Inferior parietal cortex (tissue), 1 donor: ENCODE measurements at regions not wholly inside any gene's neighbourhood (a gene's known extent, or its start where the extent isn't known, plus 50 kb on each side); places are given as distances from the start of the nearest gene placed in this dataset.
"Not testable (repeated sequence)": the region's sequence is repeated elsewhere in the genome, so short reads cannot be mapped to it uniquely, and the experiment has no call there.

Source experiments
- DNase-seq: peaks from one replicate; pipeline ENCODE4 v3.0.0-alpha.2; 2016; ENCODE audit errors: extremely low spot score

DNA sequence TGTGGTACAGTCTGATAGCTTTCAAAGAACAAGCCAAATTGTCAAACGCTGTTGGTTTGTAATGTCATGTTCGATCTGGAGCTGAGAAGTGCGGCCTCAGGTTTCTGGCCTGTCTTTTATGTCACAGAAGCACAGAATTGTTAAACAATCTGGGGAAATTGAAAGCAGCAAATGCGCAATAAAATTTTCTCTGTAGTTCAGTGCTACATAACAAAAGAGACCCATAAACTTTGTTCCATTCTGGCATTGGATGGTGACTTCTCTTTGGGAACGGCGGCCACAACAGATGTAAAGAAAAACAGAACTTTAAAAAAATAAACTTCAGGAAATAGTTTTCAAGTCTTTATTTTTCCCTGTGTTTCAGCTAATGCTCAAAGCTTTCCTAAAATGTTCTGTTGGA is 106.9 kb downstream of the PRL start:
- no peak for DNase-seq

DNA sequence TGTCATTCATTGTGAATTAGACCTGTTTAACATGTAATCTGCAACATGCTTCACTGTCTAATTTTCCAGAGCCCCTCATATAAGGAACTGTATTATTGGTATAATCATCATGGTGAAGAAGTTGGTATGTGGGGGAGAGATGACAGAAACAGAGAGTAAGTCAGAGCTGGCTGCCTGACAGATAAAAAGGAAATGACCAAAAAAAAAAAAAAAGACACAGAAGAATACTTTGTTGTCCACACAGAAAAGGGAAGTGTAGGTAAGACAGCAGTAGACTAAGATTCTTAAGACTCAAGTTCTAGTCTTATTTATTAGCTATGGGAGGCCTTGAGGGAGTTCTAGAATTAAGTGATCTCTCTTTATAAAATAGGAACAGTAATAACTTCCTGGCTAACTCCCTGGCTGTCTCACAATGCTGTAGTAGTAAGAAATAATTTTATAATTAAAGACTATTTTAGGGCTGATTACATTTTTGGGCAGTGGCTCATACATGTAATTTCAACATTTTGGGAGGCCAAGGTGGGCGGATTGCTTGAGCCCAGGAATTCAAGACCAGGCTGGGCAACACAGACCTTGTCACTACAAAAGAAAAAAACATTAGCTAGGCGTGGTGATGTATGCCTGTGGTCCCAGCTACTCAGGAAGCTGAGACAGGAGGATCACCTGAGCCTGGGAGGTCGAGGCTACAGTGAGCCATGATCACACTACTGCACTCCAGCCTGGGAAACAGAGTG is 102.5 kb downstream of the PRL start:
- no peak for DNase-seq

DNA sequence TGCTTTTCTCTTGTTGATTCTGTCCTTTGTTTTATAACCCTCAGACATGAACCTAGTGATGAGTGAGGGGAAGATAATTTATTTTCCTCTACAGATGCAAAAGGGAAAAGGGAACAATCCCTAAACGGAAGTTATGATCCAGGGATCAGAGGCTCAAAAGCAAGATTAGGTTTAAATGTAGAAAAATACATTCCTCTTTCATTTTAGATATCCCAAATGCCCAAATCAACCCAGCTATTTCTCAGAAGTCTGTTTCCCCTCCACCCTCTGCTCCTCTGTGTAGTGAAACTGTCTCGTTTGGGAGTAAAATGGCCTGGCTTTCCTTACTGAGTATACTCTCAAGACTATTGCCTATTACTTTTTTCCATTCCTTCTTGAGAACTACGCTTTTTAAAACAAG is 97.1 kb downstream of the PRL start:
- DNase-seq = no peak

DNA sequence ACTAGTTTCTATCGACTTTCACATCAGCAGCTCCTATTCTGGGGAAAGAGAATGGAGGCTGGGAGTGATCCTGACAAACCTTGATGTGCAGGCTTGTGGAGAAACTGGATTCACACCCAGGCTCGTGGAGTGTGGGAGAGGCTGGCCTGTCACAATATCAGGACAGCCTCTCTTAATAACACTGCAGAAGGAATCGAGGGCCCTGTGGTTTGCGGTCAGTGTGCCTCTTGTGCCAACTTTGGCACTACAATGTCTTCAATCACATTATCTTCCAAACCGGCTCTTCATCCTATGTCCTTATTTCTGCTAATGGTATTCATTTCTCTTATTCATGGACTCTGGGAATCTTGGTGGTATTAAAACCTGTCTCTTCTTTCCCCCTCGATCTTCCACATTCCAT is 92.7 kb downstream of the PRL start:
- DNase-seq = no peak

DNA sequence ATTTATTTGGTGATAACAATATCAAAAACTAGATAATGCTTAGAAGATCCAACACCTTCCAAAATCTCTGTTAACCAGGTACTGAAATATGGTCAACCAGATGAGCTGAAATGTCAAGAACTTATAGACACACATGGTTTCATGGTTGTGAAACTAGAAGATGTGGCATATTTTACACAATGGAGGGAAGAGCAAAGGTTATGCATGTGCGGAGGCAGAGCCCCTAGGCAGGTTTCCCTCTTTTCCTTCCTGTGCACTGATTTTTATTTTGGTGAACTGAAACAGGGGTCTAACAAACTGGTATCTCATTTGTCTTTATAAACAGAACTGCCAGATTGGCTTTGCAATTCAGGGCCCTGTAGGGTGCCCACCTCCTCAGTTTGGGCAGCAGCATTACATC is 91.6 kb downstream of the PRL start:
- DNase-seq = no peak

DNA sequence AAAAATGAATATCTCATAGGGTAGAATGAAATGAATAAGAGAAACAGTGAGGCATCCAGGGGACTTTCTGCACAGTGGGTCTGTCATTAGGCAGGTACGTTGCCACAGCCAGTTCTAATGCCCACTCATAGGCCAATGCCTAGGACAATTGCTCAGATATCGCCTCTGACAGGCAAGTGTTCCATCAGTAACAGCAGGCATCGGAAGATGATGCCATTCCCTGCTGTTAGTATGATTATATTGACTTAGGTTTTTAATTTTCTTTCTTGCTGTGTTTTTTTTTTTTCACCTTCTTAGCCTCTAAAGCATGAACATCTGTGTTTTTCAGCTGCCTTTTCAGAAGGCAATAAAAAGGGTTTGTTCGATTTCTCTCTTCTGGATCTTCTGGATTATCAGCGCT is 90.7 kb downstream of the PRL start:
- DNase-seq = no peak

DNA sequence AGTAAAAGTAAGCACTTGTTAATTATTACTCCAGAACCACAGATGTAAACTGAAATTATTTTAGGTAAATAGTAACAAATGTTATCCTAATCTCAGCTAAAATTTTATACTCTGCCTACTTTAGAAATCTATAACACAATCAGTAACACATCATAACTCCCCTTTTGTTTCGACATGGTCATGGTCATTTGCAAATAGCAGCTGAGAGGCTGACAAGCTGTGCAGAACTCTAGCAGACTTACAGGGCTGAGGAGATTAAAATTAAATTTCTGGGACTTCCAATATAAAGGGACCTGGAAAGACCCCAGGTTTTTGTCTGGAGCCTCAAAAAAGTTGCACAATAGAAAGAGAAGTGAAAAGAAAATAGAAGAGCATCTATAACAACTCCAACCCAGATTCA is 88.8 kb downstream of the PRL start:
- no peak for DNase-seq

DNA sequence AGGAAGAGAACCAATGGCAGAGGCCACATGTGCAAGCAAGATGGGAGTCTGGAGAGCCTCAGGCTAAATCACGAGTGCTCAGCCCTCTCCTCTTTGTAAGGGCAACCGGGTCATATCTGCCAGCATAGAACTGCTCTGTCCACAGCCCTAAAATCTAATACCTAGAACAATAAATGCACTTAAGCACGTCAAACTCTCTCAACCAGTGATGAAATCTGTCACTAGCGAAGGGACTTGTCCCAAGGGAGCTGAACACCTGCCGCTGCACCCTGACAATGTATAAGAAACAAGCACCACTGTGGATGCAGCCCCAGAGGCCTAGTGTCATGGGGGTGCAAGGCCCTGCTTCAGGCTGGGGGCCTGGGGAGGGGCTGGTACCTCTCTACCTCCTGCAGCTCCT is 82.5 kb downstream of the PRL start:
- DNase-seq = no peak

DNA sequence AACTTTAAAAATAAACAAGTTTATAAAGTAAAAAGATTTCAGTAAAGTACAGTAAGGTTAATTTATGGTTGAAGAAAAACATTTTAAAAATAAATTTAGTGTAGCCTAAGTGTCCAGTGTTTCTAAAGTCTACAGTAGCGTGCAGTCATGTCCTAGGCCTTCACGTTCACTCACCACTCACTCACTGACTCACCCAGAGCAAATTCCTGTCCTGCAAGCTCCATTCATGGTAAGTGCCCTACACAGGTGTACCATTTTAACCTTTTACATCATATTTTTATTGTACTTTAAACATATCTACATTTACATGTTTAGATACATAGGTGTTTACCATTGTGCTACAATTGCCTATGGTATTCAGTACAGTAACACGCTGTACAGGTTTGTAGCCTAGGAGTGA is 81.4 kb downstream of the PRL start:
- DNase-seq = not testable (repeated sequence)

DNA sequence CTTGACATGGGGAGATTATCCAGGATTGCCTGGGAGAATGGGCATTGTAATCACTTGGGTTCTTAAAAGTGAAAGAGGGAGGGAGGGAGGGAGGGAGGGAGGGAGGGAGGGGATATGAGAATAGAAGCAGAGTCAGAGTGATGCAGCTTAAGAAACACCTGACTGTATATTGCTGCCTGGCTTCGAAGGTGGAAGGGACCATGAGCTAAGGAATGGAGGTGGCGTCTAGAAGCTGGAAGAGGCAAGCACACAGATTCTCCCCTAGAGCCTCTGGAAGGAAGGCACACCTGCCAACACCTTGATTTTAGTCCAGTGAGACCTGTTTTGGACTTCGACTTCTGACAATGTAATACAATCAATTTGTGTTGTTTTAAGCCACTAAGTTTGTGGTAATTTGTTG is 78.4 kb downstream of the PRL start:
- no peak for DNase-seq

DNA sequence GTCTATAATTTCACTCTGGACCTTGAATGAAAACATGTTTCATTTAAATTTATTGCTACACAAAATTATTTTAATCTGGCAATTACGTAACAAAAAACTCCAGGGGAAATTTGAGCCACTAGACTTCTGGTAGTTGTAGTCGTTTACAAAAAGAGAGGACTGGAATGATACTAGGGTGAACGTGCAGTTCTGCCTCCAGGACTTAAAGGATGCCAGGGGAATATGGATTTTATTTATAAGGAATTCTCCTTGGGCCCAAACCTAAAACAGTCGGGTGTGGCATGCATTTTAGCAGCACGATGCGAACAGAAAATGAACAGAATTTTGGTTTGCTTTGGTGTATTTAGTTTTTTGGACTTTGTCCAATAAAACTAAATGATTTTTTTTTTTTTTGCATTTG is 76.9 kb downstream of the PRL start:
- no peak for DNase-seq

DNA sequence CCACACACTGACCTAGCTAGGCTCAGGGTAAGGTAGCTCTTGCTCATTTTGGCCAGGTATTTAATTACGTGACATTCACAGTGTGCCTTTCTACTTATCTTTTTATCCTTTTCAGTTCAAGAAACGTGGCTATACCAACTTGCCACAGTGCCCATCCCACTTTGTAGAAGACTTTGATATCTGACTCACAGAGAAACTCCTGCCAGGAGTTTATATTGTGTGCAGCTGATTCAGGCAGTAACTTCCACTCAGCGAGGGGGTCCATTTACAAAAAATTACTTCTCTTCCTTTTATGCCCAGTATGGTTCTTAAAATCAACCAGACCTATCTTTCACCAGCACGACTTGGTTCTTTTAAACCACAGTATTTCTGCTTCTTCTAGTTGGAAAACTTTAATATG is 75.6 kb downstream of the PRL start:
- DNase-seq = no peak

DNA sequence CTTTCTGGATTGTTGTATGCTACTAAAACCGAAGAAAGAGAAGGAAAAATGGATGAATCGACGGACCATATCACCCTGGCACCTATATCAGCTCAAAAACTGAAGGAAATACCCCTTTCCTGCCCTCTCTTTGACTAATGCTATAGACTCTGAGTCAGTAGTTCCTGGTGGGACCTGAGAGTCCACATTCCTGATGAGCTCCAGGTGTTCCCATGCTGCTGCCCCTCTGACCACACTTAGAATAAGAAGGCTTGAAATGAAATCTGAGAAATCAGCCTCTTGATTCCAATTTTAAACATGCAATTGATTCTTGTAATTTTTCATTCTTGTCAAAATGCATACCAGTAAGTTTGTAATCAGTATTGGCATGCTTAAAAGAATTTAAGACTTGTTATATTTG is 75.2 kb downstream of the PRL start:
- no peak for DNase-seq

DNA sequence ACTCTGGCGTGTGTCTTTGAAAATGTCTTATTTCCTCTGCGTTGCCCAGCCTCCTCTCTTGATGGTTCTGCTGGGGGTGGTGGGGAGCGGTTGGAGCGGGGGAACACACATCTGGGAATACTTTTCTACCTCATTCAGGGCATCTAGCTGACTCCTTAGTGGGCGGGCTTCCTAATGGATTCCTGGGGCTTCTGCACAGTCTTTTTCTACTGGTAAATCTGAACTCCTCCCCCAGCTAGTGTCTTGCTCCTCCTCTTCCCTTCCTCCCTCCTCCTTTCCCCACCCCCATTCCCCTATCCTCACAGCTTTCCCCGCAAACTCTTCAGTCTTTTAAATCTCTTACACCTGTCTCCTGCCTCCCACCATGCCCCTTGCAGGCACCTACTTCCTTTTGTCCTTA is 74.4 kb downstream of the PRL start:
- DNase-seq = no peak

DNA sequence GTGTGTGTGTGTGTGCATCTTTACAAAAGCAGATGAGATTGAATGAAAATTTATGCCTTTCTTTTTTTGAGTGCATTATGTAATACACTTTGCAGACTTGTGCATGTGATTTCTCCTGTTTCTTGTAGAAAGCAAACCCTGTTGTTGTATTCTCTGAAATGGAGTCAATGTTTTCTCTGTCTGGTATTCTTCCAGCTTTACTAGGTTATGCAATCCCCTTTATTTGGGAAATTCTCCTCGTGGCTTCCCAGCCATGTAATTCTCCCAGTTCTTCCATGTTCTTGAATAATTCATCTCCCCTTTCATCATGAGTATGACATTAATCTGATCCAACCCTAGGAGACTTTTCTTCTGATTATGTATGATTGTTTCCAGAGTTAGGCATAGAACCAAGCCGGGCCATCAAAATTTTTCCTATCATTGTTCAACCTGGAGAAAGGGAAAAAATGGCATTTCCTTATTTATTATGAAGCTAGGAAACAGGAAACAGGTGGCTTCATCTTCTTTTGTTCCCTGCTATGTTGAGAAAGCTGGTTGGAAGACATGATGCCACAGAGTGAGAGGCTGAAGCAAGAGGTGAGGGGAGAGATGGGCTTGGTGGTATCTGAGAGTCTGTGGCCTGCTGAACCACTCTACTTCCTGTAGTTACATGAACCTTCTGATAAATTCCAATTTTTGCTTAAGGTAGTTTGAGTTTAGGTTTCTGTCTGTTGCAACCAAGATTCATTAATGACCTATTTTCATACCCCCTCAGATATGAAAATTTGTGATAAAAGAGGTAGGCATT is 68.8 kb downstream of the PRL start:
- no peak for DNase-seq

DNA sequence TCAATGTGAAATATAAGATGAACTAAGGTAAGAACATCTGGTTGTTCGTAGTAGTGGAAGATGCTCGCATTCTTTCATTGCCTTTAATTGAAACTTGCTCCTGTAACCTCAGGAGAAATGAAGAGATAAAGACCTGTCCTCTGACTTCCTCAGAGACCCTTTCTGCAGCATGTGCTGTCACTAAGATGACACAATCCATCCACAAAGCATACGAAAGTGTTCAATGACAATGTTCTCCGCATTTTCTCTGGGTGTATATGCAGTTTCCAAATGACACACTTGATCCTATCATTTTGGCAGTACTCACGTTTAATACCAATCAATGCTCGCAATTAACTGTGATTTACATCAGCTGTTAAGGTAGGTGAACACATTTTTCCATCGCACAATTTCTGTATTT is 65.8 kb downstream of the PRL start:
- no peak for DNase-seq

DNA sequence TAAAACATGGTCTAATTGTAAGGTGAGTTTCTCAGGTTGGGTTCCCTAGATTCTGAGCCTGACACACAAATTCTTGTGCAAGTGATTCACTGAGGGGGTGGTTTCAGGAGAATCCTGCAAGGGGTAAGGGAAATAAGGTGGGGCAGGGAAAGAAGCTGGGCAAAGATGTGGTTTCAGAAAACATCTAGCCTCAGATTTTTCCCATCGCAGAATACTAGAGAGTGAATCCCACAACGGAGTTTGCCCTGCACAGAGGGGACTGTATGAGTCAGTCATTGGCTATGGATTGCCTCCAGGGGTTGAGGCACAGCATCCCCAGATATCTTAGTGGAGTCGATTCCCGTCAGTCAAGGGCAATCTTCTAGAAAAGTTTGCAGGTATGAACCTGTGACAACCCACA is 65.2 kb downstream of the PRL start:
- no peak for DNase-seq

DNA sequence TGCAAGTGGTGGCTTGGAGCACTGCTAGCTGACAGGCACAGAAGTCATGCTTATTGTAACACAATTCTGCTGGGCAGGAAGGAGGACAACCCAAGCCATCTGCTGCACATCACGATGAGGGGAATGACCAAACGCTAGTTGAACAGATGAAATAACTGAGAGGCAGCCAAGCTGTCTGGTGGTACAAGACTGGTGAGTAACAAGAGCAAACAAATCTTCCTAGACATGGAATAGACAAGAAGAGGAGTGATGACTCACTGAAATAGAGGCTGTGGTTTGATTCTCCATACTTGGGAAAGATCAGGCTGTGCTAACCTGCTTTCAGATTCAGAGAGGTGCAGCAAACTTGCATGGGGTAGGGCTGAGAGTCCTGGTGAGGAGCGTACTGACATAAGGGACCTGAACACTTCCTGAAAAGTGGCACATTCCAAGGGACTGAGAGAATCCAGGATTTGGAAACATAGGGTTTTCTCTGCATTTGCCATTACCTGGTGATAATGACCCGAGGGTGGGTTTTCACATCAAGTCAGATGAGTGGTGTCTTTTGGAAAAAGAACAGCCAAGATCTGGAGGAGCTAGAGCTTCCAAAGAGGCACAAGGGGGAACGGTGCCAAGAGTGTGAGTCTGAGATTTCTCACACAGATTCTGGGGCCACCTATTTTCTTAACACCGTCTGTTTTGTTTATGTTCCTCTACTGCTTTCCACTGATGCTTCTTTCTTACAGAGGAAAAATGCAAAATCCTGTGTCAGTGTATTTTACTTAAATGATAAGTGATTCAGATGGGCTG is 60.0 kb downstream of the PRL start:
- no peak for DNase-seq
